NCI-H2196 (cell line): ENCODE measurements at regions not wholly inside any gene's neighbourhood (a gene's known extent, or its start where the extent isn't known, plus 50 kb on each side); places are given as distances from the start of the nearest gene placed in this dataset.

Source experiments
- DNase-seq: peaks from one replicate; lab custom pipeline; 2025; ENCODE audit not compliant: unreplicated experiment; lab: John Stamatoyannopoulos, UW

GRCh38 chr9:82604947-82605656 lies 457.8 kb downstream of the RASEF start:
- peak; percentile 5 for DNase-seq

- no peak for DNase-seq
These were observed 457.3 kb downstream of the RASEF start for GRCh38 chr9:82605657-82606031.

GRCh38 chr9:82606071-82606470 lies 456.9 kb downstream of the RASEF start:
- no peak for DNase-seq

- peak; percentile 48 for DNase-seq
These were observed 456.2 kb downstream of the RASEF start for GRCh38 chr9:82606492-82607382.

GRCh38 chr9:82608487-82608886 lies 454.5 kb downstream of the RASEF start:
- DNase-seq, result no peak

- DNase-seq, result no peak
These were observed 450.0 kb downstream of the RASEF start for GRCh38 chr9:82612942-82613341.

GRCh38 chr9:82613498-82613897 lies 449.4 kb downstream of the RASEF start:
- no peak for DNase-seq

GRCh38 chr9:82616545-82616944 lies 446.4 kb downstream of the RASEF start:
- no peak for DNase-seq

GRCh38 chr9:82621447-82621846 lies 441.5 kb downstream of the RASEF start:
- DNase-seq, result peak; percentile 37

- DNase-seq, result no peak
These were observed 425.6 kb downstream of the RASEF start for GRCh38 chr9:82637368-82637767.

- no peak for DNase-seq
These were observed 417.3 kb downstream of the RASEF start for GRCh38 chr9:82645600-82645999.

- DNase-seq, result no peak
These were observed 412.6 kb downstream of the RASEF start for GRCh38 chr9:82650368-82650767.

GRCh38 chr9:82651474-82651873 lies 411.5 kb downstream of the RASEF start:
- no peak for DNase-seq

- DNase-seq, result no peak
These were observed 397.6 kb downstream of the RASEF start for GRCh38 chr9:82665324-82665723.

- DNase-seq, result no peak
These were observed 394.2 kb downstream of the RASEF start for GRCh38 chr9:82668689-82669199.

- DNase-seq, result no peak
These were observed 392.9 kb downstream of the RASEF start for GRCh38 chr9:82670000-82670399.

- DNase-seq, result no peak
These were observed 392.2 kb downstream of the RASEF start for GRCh38 chr9:82670726-82671125.

- DNase-seq, result no peak
These were observed 389.7 kb downstream of the RASEF start for GRCh38 chr9:82673201-82673600.

- no peak for DNase-seq
These were observed 389.0 kb downstream of the RASEF start for GRCh38 chr9:82673919-82674318.

GRCh38 chr9:82675102-82675501 lies 387.8 kb downstream of the RASEF start:
- DNase-seq, result no peak

- no peak for DNase-seq
These were observed 387.3 kb downstream of the RASEF start for GRCh38 chr9:82675605-82676004.

- DNase-seq, result no peak
These were observed 385.9 kb downstream of the RASEF start for GRCh38 chr9:82677086-82677485.
